ENCODE measurements at regions not wholly inside any gene's neighbourhood (a gene's known extent, or its start where the extent isn't known, plus 50 kb on each side); places are given as distances from the start of the nearest gene placed in this dataset.

GRCh38 chr10:53682885-53683284, 910.3 kb upstream of the MBL2 start:
- no peak overlapping the region for H3K4me3 ChIP-seq (ENCODE audit: low read depth, poor library complexity, severe bottlenecking)
- no peak for TF ChIP-seq POLR2A (IDR thresholded peaks at IDR 0.05)
- 57 to 60% methylated on average over 2 of the region's 2 CpGs for whole genome bisulfite sequencing, 2 donors
- intact Hi-C loops (cut with DNase I; ENCODE audit: low total_unique reads), result no loop called here
- DNase-seq (ENCODE audit: low spot score in 2 of 2), result no peak

- intact Hi-C loops (cut with DNase I; ENCODE audit: low total_unique reads), result no loop called here
- no peak for DNase-seq (ENCODE audit: low spot score in 2 of 2)
- H3K4me3 ChIP-seq (ENCODE audit: low read depth, poor library complexity, severe bottlenecking), result no peak overlapping the region
- WGBS, 2 donors, result 55 to 70% methylated on average over 7 of the region's 7 CpGs
- TF ChIP-seq CTCF (IDR thresholded peaks at IDR 0.05) (no peak), POLR2A (IDR thresholded peaks at IDR 0.05) (no peak)
Observed at GRCh38 chr10:53682458-53682857, 909.9 kb upstream of the MBL2 start.

- WGBS, 2 donors, result 47 to 58% methylated on average over 2 of the region's 2 CpGs
Observed at GRCh38 chr10:53679666-53680065, 907.1 kb upstream of the MBL2 start.

GRCh38 chr10:53675177-53675576, 902.6 kb upstream of the MBL2 start:
- DNase-seq (ENCODE audit: low spot score in 2 of 2), result no peak
- no peak for TF ChIP-seq CTCF (IDR thresholded peaks at IDR 0.05)
- no peak for TF ChIP-seq POLR2A (IDR thresholded peaks at IDR 0.05)
- 40 to 76% methylated on average over 1 of the region's 1 CpG for WGBS, 2 donors
- intact Hi-C loops (cut with DNase I; ENCODE audit: low total_unique reads), result no loop called here
- no peak overlapping the region for H3K4me3 ChIP-seq (ENCODE audit: low read depth, poor library complexity, severe bottlenecking)

More at GRCh38 chr10:53679666-53680065, 907.1 kb upstream of the MBL2 start:
- no peak for DNase-seq (ENCODE audit: low spot score in 2 of 2)
- intact Hi-C loops (cut with DNase I; ENCODE audit: low total_unique reads), result no loop called here
- H3K4me3 ChIP-seq (ENCODE audit: low read depth, poor library complexity, severe bottlenecking), result no peak overlapping the region
- TF ChIP-seq CTCF (IDR thresholded peaks at IDR 0.05), result no peak
- TF ChIP-seq POLR2A (IDR thresholded peaks at IDR 0.05), result no peak

- no peak overlapping the region for H3K4me3 ChIP-seq (ENCODE audit: low read depth, poor library complexity, severe bottlenecking)
- TF ChIP-seq CTCF (IDR thresholded peaks at IDR 0.05), result no peak
- WGBS, 2 donors, result 93 to 94% methylated on average over 2 of the region's 2 CpGs
- intact Hi-C loops (cut with DNase I; ENCODE audit: low total_unique reads), result no loop called here
- no peak for DNase-seq (ENCODE audit: low spot score in 2 of 2)
Observed at GRCh38 chr10:53667063-53667462, 894.5 kb upstream of the MBL2 start.

- no peak for DNase-seq (ENCODE audit: low spot score in 2 of 2)
- intact Hi-C loops (cut with DNase I; ENCODE audit: low total_unique reads), result no loop called here
- 12 to 15% methylated on average over 5 of the region's 5 CpGs for whole genome bisulfite sequencing, 2 donors
- no peak overlapping the region for H3K4me3 ChIP-seq (ENCODE audit: low read depth, poor library complexity, severe bottlenecking)
- TF ChIP-seq POLR2A (IDR thresholded peaks at IDR 0.05) (no peak), CTCF (IDR thresholded peaks at IDR 0.05) (no peak)
Observed at GRCh38 chr10:53664282-53665019, 891.9 kb upstream of the MBL2 start.
